ENCODE measurements at regions not wholly inside any gene's neighbourhood (a gene's known extent, or its start where the extent isn't known, plus 50 kb on each side); places are given as distances from the start of the nearest gene placed in this dataset.
"Not testable (repeated sequence)": the region's sequence is repeated elsewhere in the genome, so short reads cannot be mapped to it uniquely, and the experiment has no call there.

GRCh38 chr1:230556453-230556852, 85.8 kb upstream of the COG2 start:
- no peak for DNase-seq
- Histone ChIP-seq H3K27ac (no peak overlapping the region), H3K4me3 (no peak overlapping the region), H3K4me1 (no peaks in the 10 kb centered on the region), H3K9me3 (no peaks in the 10 kb centered on the region), H3K36me3 (no peaks in the 10 kb centered on the region), H3K27me3 (no peaks in the 10 kb centered on the region)
- TF ChIP-seq CTCF (IDR thresholded peaks at IDR 0.05) (no peak), POLR2A (IDR thresholded peaks at IDR 0.05) (no peak)

GRCh38 chr1:230555814-230556213, 86.5 kb upstream of the COG2 start:
- Histone ChIP-seq H3K36me3 (no peaks in the 10 kb centered on the region), H3K27me3 (no peaks in the 10 kb centered on the region), H3K9me3 (no peaks in the 10 kb centered on the region), H3K4me3 (no peak overlapping the region), H3K27ac (no peak overlapping the region), H3K4me1 (no peaks in the 10 kb centered on the region)
- TF ChIP-seq POLR2A (IDR thresholded peaks at IDR 0.05), result no peak
- DNase-seq, result no peak

GRCh38 chr1:230552880-230553279, 89.4 kb upstream of the COG2 start:
- H3K27ac ChIP-seq, result no peak overlapping the region
- H3K4me3 ChIP-seq, result no peak overlapping the region
- no peaks in the 10 kb centered on the region for H3K9me3 ChIP-seq
- no peaks in the 10 kb centered on the region for H3K27me3 ChIP-seq
- TF ChIP-seq POLR2A (IDR thresholded peaks at IDR 0.05) (no peak), CTCF (IDR thresholded peaks at IDR 0.05) (no peak)
- no peaks in the 10 kb centered on the region for H3K36me3 ChIP-seq
- no peak for DNase-seq
- peaks cover 0 to 5% (median 0%) of the 10 kb centered on the region in 4 donors for H3K4me1 ChIP-seq

GRCh38 chr1:230550945-230551344, 91.3 kb upstream of the COG2 start:
- not testable (repeated sequence) for H3K27me3 ChIP-seq, H3K4me3 ChIP-seq, H3K27ac ChIP-seq, H3K36me3 ChIP-seq, H3K4me1 ChIP-seq, H3K9me3 ChIP-seq, DNase-seq

- TF ChIP-seq POLR2A (IDR thresholded peaks at IDR 0.05) (no peak), CTCF (IDR thresholded peaks at IDR 0.05) (no peak)
- no peak for DNase-seq
- no peaks in the 10 kb centered on the region for H3K9me3 ChIP-seq
- H3K27me3 ChIP-seq, result no peaks in the 10 kb centered on the region
- no peak overlapping the region for H3K27ac ChIP-seq
- no peak overlapping the region for H3K4me3 ChIP-seq
- H3K36me3 ChIP-seq, result no peaks in the 10 kb centered on the region
- H3K4me1 ChIP-seq, result peaks cover 0 to 5% (median 0%) of the 10 kb centered on the region in 4 donors
Measured at GRCh38 chr1:230550428-230550827, 91.9 kb upstream of the COG2 start.

- peaks cover 0 to 5% (median 0%) of the 10 kb centered on the region in 4 donors for H3K4me1 ChIP-seq
- no peak overlapping the region for H3K27ac ChIP-seq
- H3K27me3 ChIP-seq, result no peaks in the 10 kb centered on the region
- H3K36me3 ChIP-seq, result no peaks in the 10 kb centered on the region
- no peaks in the 10 kb centered on the region for H3K9me3 ChIP-seq
- H3K4me3 ChIP-seq, result no peak overlapping the region
- DNase-seq, result no peak
- TF ChIP-seq POLR2A (IDR thresholded peaks at IDR 0.05), result no peak
- no peak for TF ChIP-seq CTCF (IDR thresholded peaks at IDR 0.05)
Measured at GRCh38 chr1:230549625-230550024, 92.7 kb upstream of the COG2 start.

GRCh38 chr1:230548997-230549396, 93.3 kb upstream of the COG2 start:
- Histone ChIP-seq H3K36me3 (no peaks in the 10 kb centered on the region), H3K9me3 (no peaks in the 10 kb centered on the region), H3K27me3 (no peaks in the 10 kb centered on the region), H3K4me1 (peaks cover 0 to 5% (median 0%) of the 10 kb centered on the region in 4 donors), H3K4me3 (no peak overlapping the region), H3K27ac (no peak overlapping the region)
- no peak for DNase-seq
- no peak for TF ChIP-seq POLR2A (IDR thresholded peaks at IDR 0.05)
- no peak for TF ChIP-seq CTCF (IDR thresholded peaks at IDR 0.05)
